ENCODE measurements at regions not wholly inside any gene's neighbourhood (a gene's known extent, or its start where the extent isn't known, plus 50 kb on each side); places are given as distances from the start of the nearest gene placed in this dataset.

- no peak for TF ChIP-seq CTCF (conservative IDR thresholded peaks at IDR 0.05 in 1 of 2, IDR thresholded peaks at IDR 0.05 in 1 of 2; ENCODE audit: low read depth in 1 of 2, low read length in 2 of 2)
- no peak for TF ChIP-seq EZH2 (IDR thresholded peaks at IDR 0.05; ENCODE audit: low read length, missing control alignments)
These were observed 248.5 kb downstream of the SMARCA2 start for GRCh38 chr9:2263665-2264064.

Measured in fibroblast of lung (primary cell).